Hepatocyte (in vitro differentiated cells): ENCODE measurements at regions not wholly inside any gene's neighbourhood (a gene's known extent, or its start where the extent isn't known, plus 50 kb on each side); places are given as distances from the start of the nearest gene placed in this dataset.
A peak's percentile ranks its signal among the peaks of the same experiment; 100 is the strongest.

ENCODE experiments used
- DNase-seq: peaks from one replicate; pipeline ENCODE4 v3.0.0-alpha.2; 2016; ENCODE audit warnings: low spot score
- H2AFZ ChIP-seq: fragments of 200-600 bp; sonication (generic); 2 replicates; pipeline ENCODE4 v1.6.0; 2016; ENCODE audit warnings: antibody characterized with exemption, mild to moderate bottlenecking
- H3K27ac ChIP-seq: fragments of 200-600 bp; sonication (generic); 2 replicates; pipeline ENCODE4 v1.5.1; 2016; ENCODE audit warnings: mild to moderate bottlenecking
- H3K27me3 ChIP-seq: fragments of 200-600 bp; sonication (generic); 2 replicates; pipeline ENCODE4 v1.6.1; 2016
- H3K36me3 ChIP-seq: fragments of 200-600 bp; sonication (generic); replicated peaks from 2 replicates; pipeline ENCODE4 v1.5.1; 2016; ENCODE audit warnings: low read depth; ENCODE audit not compliant: insufficient read depth
- H3K4me1 ChIP-seq: fragments of 200-600 bp; sonication (generic); 2 replicates; pipeline ENCODE4 v1.5.1; 2016; ENCODE audit warnings: mild to moderate bottlenecking, moderate library complexity; ENCODE audit not compliant: insufficient read depth
- H3K4me2 ChIP-seq: fragments of 200-600 bp; sonication (generic); 2 replicates; pipeline ENCODE4 v1.6.0; 2016
- H3K4me3 ChIP-seq: fragments of 200-600 bp; sonication (generic); 2 replicates; pipeline ENCODE4 v1.5.1; 2016; ENCODE audit warnings: mild to moderate bottlenecking
- H3K79me2 ChIP-seq: fragments of 200-600 bp; sonication (generic); 2 replicates; pipeline ENCODE4 v1.6.0; 2017; ENCODE audit warnings: mild to moderate bottlenecking
- H3K9me2 ChIP-seq: fragments of 200-600 bp; sonication (generic); replicated peaks from 2 replicates; pipeline ENCODE4 v1.6.0; 2017; ENCODE audit warnings: mild to moderate bottlenecking; ENCODE audit not compliant: insufficient read depth
- H3K9me3 ChIP-seq: fragments of 200-600 bp; sonication (generic); 2 replicates; pipeline ENCODE4 v1.5.1; 2016; ENCODE audit warnings: low read depth, mild to moderate bottlenecking
- H4K20me1 ChIP-seq: fragments of 200-600 bp; sonication (generic); 2 replicates; pipeline ENCODE4 v1.6.0; 2016; ENCODE audit warnings: mild to moderate bottlenecking; ENCODE audit not compliant: insufficient read depth, poor library complexity, severe bottlenecking
- CTCF ChIP-seq: fragments of 200-600 bp; sonication (generic); IDR thresholded peaks from 2 replicates; pipeline ENCODE4 v1.5.1; 2016; ENCODE audit warnings: antibody characterized with exemption, mild to moderate bottlenecking; ENCODE audit not compliant: poor library complexity
- EZH2 ChIP-seq: fragments of 200-600 bp; sonication (generic); IDR thresholded peaks from 2 replicates; pipeline ENCODE4 v1.6.1; 2016; ENCODE audit warnings: antibody characterized with exemption, mild to moderate bottlenecking, borderline replicate concordance
- EZH2phosphoT487 ChIP-seq: fragments of 200-600 bp; sonication (generic); IDR thresholded peaks from one replicate; pipeline ENCODE4 v1.6.1; 2018; ENCODE audit warnings: antibody characterized with exemption, mild to moderate bottlenecking, low read depth, moderate library complexity; ENCODE audit not compliant: unreplicated experiment, severe bottlenecking
- WGBS: methylation state at CpG from one replicate; pipeline ENCODE4 v1.1.6; 2016; ENCODE audit warnings: low lambda C conversion rate; ENCODE audit errors: missing lambda C conversion rate; 5-methylcytosine and 5-hydroxymethylcytosine counted together

GRCh38 chrX:2607113-2607512 is 84.0 kb upstream of the CD99 start:
- peaks cover 30% of the 10 kb centered on the region for H3K79me2 ChIP-seq
- no peak overlapping the region for H3K4me3 ChIP-seq
- H3K4me2 ChIP-seq: peak overlapping the region; percentile 89
- no peak overlapping the region for H2AFZ ChIP-seq
- no peaks in the 10 kb centered on the region for H3K36me3 ChIP-seq
- no peak overlapping the region for H3K27ac ChIP-seq
- no peaks in the 10 kb centered on the region for H4K20me1 ChIP-seq
- no peaks in the 10 kb centered on the region for H3K9me2 ChIP-seq
- no peak for TF ChIP-seq CTCF
- TF ChIP-seq EZH2phosphoT487: no peak
- no peak for TF ChIP-seq EZH2
- H3K27me3 ChIP-seq: no peaks in the 10 kb centered on the region
- WGBS: 96% methylated on average over 2 of the region's 2 CpGs
- H3K4me1 ChIP-seq: peaks cover 6% of the 10 kb centered on the region
- no peaks in the 10 kb centered on the region for H3K9me3 ChIP-seq
- DNase-seq: no peak

- no peak for TF ChIP-seq EZH2
- TF ChIP-seq EZH2phosphoT487: no peak
- TF ChIP-seq CTCF: no peak
- no peaks in the 10 kb centered on the region for H3K36me3 ChIP-seq
- 90% methylated on average over 6 of the region's 6 CpGs for WGBS
Measured at GRCh38 chrX:2600564-2600963, 90.5 kb upstream of the CD99 start.

GRCh38 chrX:2596555-2597255 is 94.4 kb upstream of the CD99 start:
- DNase-seq: no peak
- H3K4me1 ChIP-seq: no peaks in the 10 kb centered on the region
- no peaks in the 10 kb centered on the region for H3K27me3 ChIP-seq
- no peaks in the 10 kb centered on the region for H3K9me2 ChIP-seq
- WGBS: 72% methylated on average over 9 of the region's 9 CpGs
- H4K20me1 ChIP-seq: no peaks in the 10 kb centered on the region
- H3K36me3 ChIP-seq: no peaks in the 10 kb centered on the region
- no peaks in the 10 kb centered on the region for H3K9me3 ChIP-seq
- no peak overlapping the region for H3K4me3 ChIP-seq
- peaks cover 1% of the 10 kb centered on the region for H3K79me2 ChIP-seq
- no peak overlapping the region for H3K27ac ChIP-seq
- no peak overlapping the region for H2AFZ ChIP-seq
- TF ChIP-seq CTCF: no peak
- no peak for TF ChIP-seq EZH2
- TF ChIP-seq EZH2phosphoT487: no peak
- H3K4me2 ChIP-seq: no peak overlapping the region

More at GRCh38 chrX:2600564-2600963, 90.5 kb upstream of the CD99 start:
- Histone ChIP-seq H3K27ac (no peak overlapping the region), H3K27me3 (no peaks in the 10 kb centered on the region), H3K4me3 (no peak overlapping the region), H3K4me1 (no peaks in the 10 kb centered on the region), H3K4me2 (no peak overlapping the region), H2AFZ (no peak overlapping the region), H3K9me2 (no peaks in the 10 kb centered on the region), H3K79me2 (peaks cover 7% of the 10 kb centered on the region), H3K9me3 (no peaks in the 10 kb centered on the region), H4K20me1 (no peaks in the 10 kb centered on the region)
- no peak for DNase-seq

- no peaks in the 10 kb centered on the region for H4K20me1 ChIP-seq
- H3K4me1 ChIP-seq: no peaks in the 10 kb centered on the region
- 96% methylated on average over 4 of the region's 4 CpGs for WGBS
- DNase-seq: no peak
- H3K9me3 ChIP-seq: no peaks in the 10 kb centered on the region
- no peak overlapping the region for H3K4me3 ChIP-seq
- H3K36me3 ChIP-seq: no peaks in the 10 kb centered on the region
- H3K4me2 ChIP-seq: no peak overlapping the region
- TF ChIP-seq EZH2phosphoT487 (no peak), CTCF (no peak), EZH2 (no peak)
- H2AFZ ChIP-seq: no peak overlapping the region
- H3K27me3 ChIP-seq: no peaks in the 10 kb centered on the region
- no peaks in the 10 kb centered on the region for H3K9me2 ChIP-seq
- H3K27ac ChIP-seq: no peak overlapping the region
- no peaks in the 10 kb centered on the region for H3K79me2 ChIP-seq
Measured at GRCh38 chrX:2596045-2596444, 95.0 kb upstream of the CD99 start.
